A673 (cell line): ENCODE measurements at regions not wholly inside any gene's neighbourhood (a gene's known extent, or its start where the extent isn't known, plus 50 kb on each side); places are given as distances from the start of the nearest gene placed in this dataset.

Experiments used
- BruUV-seq: library from RNA; stranded (reverse); fragments of 400-500 nt; replicated peaks from 2 replicates; lab custom pipeline; 2021; lab: Mats Ljungman, UMichigan
- CTCF ChIA-PET: fragments of 300-600 bp; sonication (Branson Sonifier 250); formaldehyde crosslinking; loops from one replicate; lab custom pipeline; 2022; ENCODE audit warnings: antibody characterized with exemption; lab: Charles Lee
- POLR2A ChIA-PET: fragments of 300-600 bp; sonication (Branson Sonifier 250); formaldehyde crosslinking; loops from one replicate; lab custom pipeline; 2022; ENCODE audit warnings: antibody characterized with exemption; ENCODE audit not compliant: low non-redundant PET; lab: Charles Lee
- DNase-seq: peaks from one replicate; pipeline ENCODE4 v3.0.0-alpha.2; 2015; ENCODE audit warnings: low spot score
- H3K27ac ChIP-seq: fragments of 200-600 bp; sonication (generic); 2 replicates; pipeline ENCODE4 v1.5.1; 2016; ENCODE audit warnings: mixed run types, low read depth, mild to moderate bottlenecking, mixed read lengths, antibody characterized with exemption, low read length; ENCODE audit not compliant: poor library complexity, severe bottlenecking
- H3K27me3 ChIP-seq: fragments of 200-600 bp; sonication (generic); replicated peaks from 2 replicates; pipeline ENCODE4 v1.6.1; 2017; ENCODE audit warnings: mixed run types, low read depth, mild to moderate bottlenecking, mixed read lengths, antibody characterized with exemption, low read length; ENCODE audit not compliant: insufficient read depth, poor library complexity
- H3K36me3 ChIP-seq: fragments of 200-600 bp; sonication (generic); 2 replicates; pipeline ENCODE4 v1.6.1; 2016; ENCODE audit warnings: mixed run types, mild to moderate bottlenecking, mixed read lengths, antibody characterized with exemption, low read length; ENCODE audit not compliant: insufficient read depth, poor library complexity, severe bottlenecking
- H3K4me1 ChIP-seq: fragments of 200-600 bp; sonication (generic); 2 replicates; pipeline ENCODE4 v1.6.1; 2017; ENCODE audit warnings: mixed run types, mild to moderate bottlenecking, mixed read lengths, antibody characterized with exemption, low read length; ENCODE audit not compliant: insufficient read depth, poor library complexity, severe bottlenecking
- H3K4me3 ChIP-seq: fragments of 200-600 bp; sonication (generic); 2 replicates; pipeline ENCODE4 v1.5.1; 2016; ENCODE audit warnings: low read depth, mixed run types, mild to moderate bottlenecking, mixed read lengths, low read length; ENCODE audit not compliant: poor library complexity, severe bottlenecking
- H3K9me3 ChIP-seq: fragments of 200-600 bp; sonication (generic); 2 replicates; pipeline ENCODE4 v1.6.1; 2016; ENCODE audit warnings: mixed run types, low read depth, mild to moderate bottlenecking, mixed read lengths, antibody characterized with exemption, low read length; ENCODE audit not compliant: poor library complexity, severe bottlenecking
- CTCF ChIP-seq: fragments of 300-800, 200-600 bp; sonication (generic); conservative IDR thresholded peaks from 2 replicates; pipeline ENCODE4 v1.5.1; 2017; ENCODE audit warnings: low read depth, mild to moderate bottlenecking, antibody characterized with exemption, low read length, moderate library complexity, mixed read lengths
- EZH2 ChIP-seq: fragments of 200-600 bp; sonication (generic); IDR thresholded peaks from 2 replicates; pipeline ENCODE4 v1.6.1; 2017; ENCODE audit warnings: borderline replicate concordance, low read depth, mild to moderate bottlenecking, mixed read lengths, antibody characterized with exemption, low read length; ENCODE audit not compliant: poor library complexity, severe bottlenecking
- intact Hi-C: fragments of 100-400 bp; cut with micrococcal nuclease; formaldehyde crosslinking; loops from one replicate; pipeline ENCODE4 v1.10.0; 2022; ENCODE audit not compliant: unreplicated experiment

- BruUV-seq, result no TSS peak
- Histone ChIP-seq H3K4me3 (no peak overlapping the region), H3K27me3 (peaks cover 5% of the 10 kb centered on the region), H3K9me3 (no peaks in the 10 kb centered on the region), H3K36me3 (no peaks in the 10 kb centered on the region), H3K4me1 (no peaks in the 10 kb centered on the region), H3K27ac (no peak overlapping the region)
- ChIA-PET POLR2A (no interaction called here), CTCF (no interaction called here)
- no peak for DNase-seq
- TF ChIP-seq CTCF (no peak), EZH2 (no peak)
- intact Hi-C loops, result no loop called here
Measured at GRCh38 chr18:56067214-56067894, 479.4 kb upstream of the TCF4 start.

GRCh38 chr18:56066524-56067213 lies 478.7 kb upstream of the TCF4 start:
- ChIA-PET POLR2A (no interaction called here), CTCF (no interaction called here)
- Histone ChIP-seq H3K27ac (no peak overlapping the region), H3K36me3 (no peaks in the 10 kb centered on the region), H3K9me3 (no peaks in the 10 kb centered on the region), H3K27me3 (peaks cover 5% of the 10 kb centered on the region), H3K4me1 (no peaks in the 10 kb centered on the region), H3K4me3 (no peak overlapping the region)
- no TSS peak for BruUV-seq
- TF ChIP-seq EZH2, result no peak
- TF ChIP-seq CTCF, result no peak
- intact Hi-C loops, result no loop called here
- DNase-seq, result no peak

- ChIA-PET CTCF (no interaction called here), POLR2A (no interaction called here)
- intact Hi-C loops, result no loop called here
- H3K9me3 ChIP-seq, result no peaks in the 10 kb centered on the region
- no TSS peak for BruUV-seq
- TF ChIP-seq CTCF (no peak), EZH2 (no peak)
- no peaks in the 10 kb centered on the region for H3K36me3 ChIP-seq
- H3K4me3 ChIP-seq, result no peak overlapping the region
- peaks cover 5% of the 10 kb centered on the region for H3K27me3 ChIP-seq
- DNase-seq, result no peak
- H3K4me1 ChIP-seq, result no peaks in the 10 kb centered on the region
- no peak overlapping the region for H3K27ac ChIP-seq
Measured at GRCh38 chr18:56065086-56065485, 477.1 kb upstream of the TCF4 start.
